Stomach (tissue), 4 donors: ENCODE measurements at regions not wholly inside any gene's neighbourhood (a gene's known extent, or its start where the extent isn't known, plus 50 kb on each side); places are given as distances from the start of the nearest gene placed in this dataset.

Experiments
- CTCF ChIP-seq, 7 experiments: fragments of 450-650 bp in 4 of 7; fragments of 200-600 bp in 3 of 7; sonication (generic) in 3 of 7; IDR thresholded peaks; one replicate each; pipeline ENCODE4 v1.5.1; 2016 to 2019; ENCODE audit warnings: antibody characterized with exemption in 7 of 7, control low read depth in 2 of 7, mild to moderate bottlenecking in 1 of 7
- POLR2AphosphoS5 ChIP-seq, 3 donors: sonication (generic); formaldehyde crosslinking; IDR thresholded peaks; one replicate each; pipeline ENCODE4 v1.6.1; 2016; ENCODE audit warnings: antibody characterized with exemption in 3 of 3

- TF ChIP-seq CTCF (IDR thresholded peaks at IDR 0.05) (no peak), POLR2AphosphoS5 (IDR thresholded peaks at IDR 0.05) (no peak)
Measured at GRCh38 chr1:68770817-68771216, 273.9 kb upstream of the DEPDC1 start.
